HEK293 (cell line): ENCODE measurements at regions not wholly inside any gene's neighbourhood (a gene's known extent, or its start where the extent isn't known, plus 50 kb on each side); places are given as distances from the start of the nearest gene placed in this dataset.

Source experiments
- GLI2 ChIP-seq: fragments of 450-650 bp; formaldehyde crosslinking; IDR thresholded peaks from 2 replicates; pipeline ENCODE4; 2017; ENCODE audit warnings: missing biosample characterization, missing genetic modification characterization, low read depth, borderline replicate concordance
- GLIS2 ChIP-seq: fragments of 450-650 bp; formaldehyde crosslinking; IDR thresholded peaks from 2 replicates; pipeline ENCODE4 v1.5.1; 2016; ENCODE audit warnings: missing biosample characterization, missing genetic modification characterization
- INSM2 ChIP-seq: fragments of 450-650 bp; formaldehyde crosslinking; IDR thresholded peaks from 2 replicates; pipeline ENCODE4 v1.5.1; 2016; ENCODE audit warnings: missing biosample characterization, missing genetic modification characterization
- KLF17 ChIP-seq: fragments of 450-650 bp; formaldehyde crosslinking; IDR thresholded peaks from 2 replicates; pipeline ENCODE4 v1.5.1; 2016; ENCODE audit warnings: missing biosample characterization, missing genetic modification characterization
- KLF9 ChIP-seq: fragments of 450-650 bp; formaldehyde crosslinking; IDR thresholded peaks from 2 replicates; pipeline ENCODE4 v1.5.1; 2016; ENCODE audit warnings: missing biosample characterization, missing genetic modification characterization, low read depth
- MYNN ChIP-seq: fragments of 450-650 bp; formaldehyde crosslinking; IDR thresholded peaks from 2 replicates; pipeline ENCODE4 v1.5.1; 2016; ENCODE audit warnings: missing biosample characterization, missing genetic modification characterization, borderline replicate concordance
- OVOL3 ChIP-seq: fragments of 450-650 bp; formaldehyde crosslinking; IDR thresholded peaks from 2 replicates; pipeline ENCODE4 v1.5.1; 2016; ENCODE audit warnings: missing biosample characterization, missing genetic modification characterization
- RBAK ChIP-seq: fragments of 450-650 bp; formaldehyde crosslinking; IDR thresholded peaks from 2 replicates; pipeline ENCODE4 v1.5.1; 2016; ENCODE audit warnings: missing biosample characterization, missing genetic modification characterization
- REST ChIP-seq: fragments of 450-650 bp; formaldehyde crosslinking; IDR thresholded peaks from 2 replicates; pipeline ENCODE4 v1.5.1; 2016; ENCODE audit warnings: missing biosample characterization, missing genetic modification characterization
- SCRT1 ChIP-seq: fragments of 450-650 bp; formaldehyde crosslinking; IDR thresholded peaks from 2 replicates; pipeline ENCODE4 v1.5.1; 2016; ENCODE audit warnings: missing biosample characterization, missing genetic modification characterization, borderline replicate concordance
- SCRT2 ChIP-seq: fragments of 450-650 bp; formaldehyde crosslinking; IDR thresholded peaks from 2 replicates; pipeline ENCODE4 v1.5.1; 2016; ENCODE audit warnings: missing biosample characterization, missing genetic modification characterization
- ZBTB11 ChIP-seq: fragments of 450-650 bp; formaldehyde crosslinking; conservative IDR thresholded peaks from 2 replicates; pipeline ENCODE4 v1.5.1; 2016; ENCODE audit warnings: low read depth, missing biosample characterization, missing genetic modification characterization
- ZBTB44 ChIP-seq: fragments of 450-650 bp; IDR thresholded peaks from 2 replicates; pipeline ENCODE4 v1.5.1; 2018; ENCODE audit warnings: missing biosample characterization, mild to moderate bottlenecking, missing genetic modification characterization
- ZFP41 ChIP-seq: fragments of 450-650 bp; formaldehyde crosslinking; IDR thresholded peaks from 2 replicates; pipeline ENCODE4 v1.5.1; 2016; ENCODE audit warnings: missing biosample characterization, missing genetic modification characterization, borderline replicate concordance
- ZNF221 ChIP-seq: fragments of 450-650 bp; formaldehyde crosslinking; IDR thresholded peaks from 2 replicates; pipeline ENCODE4 v1.5.1; 2017; ENCODE audit warnings: missing biosample characterization, missing genetic modification characterization, borderline replicate concordance
- ZNF274 ChIP-seq, 2 experiments: fragments of 200-500 bp in 1 of 2; fragments of 450-650 bp in 1 of 2; sonication (Bioruptor generic) in 1 of 2; formaldehyde crosslinking in 1 of 2; IDR thresholded peaks; 2 replicates each; pipeline versions ENCODE4 v1.5.1 to v1.6.1; 2014 to 2016; ENCODE audit warnings: borderline replicate concordance in 1 of 2, inconsistent platforms in 1 of 2, low read length in 1 of 2, missing biosample characterization in 1 of 2, missing genetic modification characterization in 1 of 2
- ZNF362 ChIP-seq: fragments of 450-650 bp; formaldehyde crosslinking; IDR thresholded peaks from 2 replicates; pipeline ENCODE4 v1.5.1; 2016; ENCODE audit warnings: missing biosample characterization, missing genetic modification characterization
- ZNF521 ChIP-seq: fragments of 450-650 bp; formaldehyde crosslinking; IDR thresholded peaks from 2 replicates; pipeline ENCODE4 v1.5.1; 2017; ENCODE audit warnings: missing biosample characterization, mild to moderate bottlenecking, missing genetic modification characterization
- ZNF529 ChIP-seq: fragments of 450-650 bp; formaldehyde crosslinking; IDR thresholded peaks from 2 replicates; pipeline ENCODE4 v1.5.1; 2017; ENCODE audit warnings: missing genetic modification characterization, missing biosample characterization; ENCODE audit not compliant: insufficient replicate concordance
- ZNF549 ChIP-seq: fragments of 450-650 bp; IDR thresholded peaks from 2 replicates; pipeline ENCODE4 v1.5.1; 2018; ENCODE audit warnings: missing biosample characterization, missing genetic modification characterization, mild to moderate bottlenecking, inconsistent platforms, moderate library complexity
- ZNF585B ChIP-seq: fragments of 450-650 bp; formaldehyde crosslinking; IDR thresholded peaks from 2 replicates; pipeline ENCODE4 v1.5.1; 2016; ENCODE audit warnings: missing biosample characterization, missing genetic modification characterization
- ZNF626 ChIP-seq: fragments of 450-650 bp; sonication (Bioruptor Pico); formaldehyde crosslinking; IDR thresholded peaks from 2 replicates; pipeline ENCODE4 v1.5.1; 2018; ENCODE audit warnings: missing biosample characterization, missing genetic modification characterization, inconsistent platforms
- ZSCAN4 ChIP-seq: fragments of 450-650 bp; formaldehyde crosslinking; IDR thresholded peaks from 2 replicates; pipeline ENCODE4 v1.5.1; 2017; ENCODE audit warnings: missing biosample characterization, missing genetic modification characterization

- peak; percentile 55; the same call in 1 of the 2 replicates for TF ChIP-seq GLIS2
- no peak for TF ChIP-seq ZNF585B (tag by site-specific recombination)
- TF ChIP-seq GLI2 (tag by site-specific recombination), result no peak
- peak; percentile 29; the same call in 1 of the 2 replicates for TF ChIP-seq ZBTB11
- TF ChIP-seq KLF9 (tag by site-specific recombination), result peak; percentile 90
- no peak for TF ChIP-seq ZNF274 (IDR thresholded peaks at IDR 0.05; ENCODE audit: low read length)
- no peak for TF ChIP-seq ZNF274 (tag by site-specific recombination; IDR thresholded peaks at IDR 0.05; ENCODE audit: borderline replicate concordance)
- TF ChIP-seq RBAK (tag by site-specific recombination), result no peak
- no peak for TF ChIP-seq ZNF549 (tag by site-specific recombination)
- no peak for TF ChIP-seq REST (tag by site-specific recombination)
- TF ChIP-seq ZNF529 (tag by site-specific recombination), result no peak
- TF ChIP-seq ZNF626 (tag by site-specific recombination), result no peak
- no peak for TF ChIP-seq MYNN (tag by site-specific recombination)
- no peak for TF ChIP-seq INSM2 (tag by site-specific recombination)
- no peak for TF ChIP-seq ZSCAN4 (tag by site-specific recombination)
- no peak for TF ChIP-seq ZFP41
- TF ChIP-seq OVOL3, result no peak
- TF ChIP-seq ZNF362 (tag by site-specific recombination), result no peak
- peak; percentile 65; the same call in 1 of the 2 replicates for TF ChIP-seq KLF17
- no peak for TF ChIP-seq ZBTB44 (tag by site-specific recombination)
- no peak for TF ChIP-seq ZNF221 (tag by site-specific recombination)
- no peak for TF ChIP-seq ZNF521 (tag by site-specific recombination)
- TF ChIP-seq SCRT1 (tag by site-specific recombination), result no peak
- no peak for TF ChIP-seq SCRT2
Observed at GRCh38 chr2:240232961-240233884, 92.8 kb upstream of the OTOS start (continued).
